WTC11 (cell line): ENCODE measurements at regions not wholly inside any gene's neighbourhood (a gene's known extent, or its start where the extent isn't known, plus 50 kb on each side); places are given as distances from the start of the nearest gene placed in this dataset.

ENCODE experiments used
- ATAC-seq: fragments of 200-7000 bp; cut with Tn5 transposase; 2 replicates; pipeline ENCODE4 v1.10.0; 2021; ENCODE audit warnings: mild to moderate bottlenecking, moderate library complexity
- CTCF ChIA-PET: fragments of 300-600 bp; sonication (Branson Sonifier 250); formaldehyde crosslinking; loops from one replicate; lab custom pipeline; 2021; ENCODE audit warnings: antibody characterized with exemption; lab: Charles Lee
- POLR2A ChIA-PET: fragments of 350-600 bp; sonication (Branson Sonifier 250); formaldehyde crosslinking; loops from one replicate; lab custom pipeline; 2021; ENCODE audit warnings: antibody characterized with exemption; lab: Charles Lee
- DNase-seq: peaks from one replicate; pipeline ENCODE4 v3.0.0; 2021; ENCODE audit warnings: low spot score
- H3K27ac Mint-ChIP-seq: 2 replicates; pipeline ENCODE4 v1.8.0; 2021; ENCODE audit warnings: mixed read lengths
- H3K27me3 Mint-ChIP-seq: 2 replicates; pipeline ENCODE4 v1.8.0; 2021; ENCODE audit warnings: low read depth, mild to moderate bottlenecking, moderate library complexity, mixed read lengths
- H3K36me3 Mint-ChIP-seq: 2 replicates; pipeline ENCODE4 v1.8.0; 2021; ENCODE audit warnings: mixed read lengths
- H3K4me1 Mint-ChIP-seq: 2 replicates; pipeline ENCODE4 v1.8.0; 2022; ENCODE audit warnings: mixed read lengths
- H3K4me3 Mint-ChIP-seq: 2 replicates; pipeline ENCODE4 v1.8.0; 2021; ENCODE audit warnings: mild to moderate bottlenecking, moderate library complexity, mixed read lengths
- H3K9me3 Mint-ChIP-seq: 2 replicates; pipeline ENCODE4 v1.8.0; 2021; ENCODE audit warnings: mixed read lengths
- ATF1 ChIP-seq: sonication (generic); formaldehyde crosslinking; IDR thresholded peaks from 2 replicates; pipeline ENCODE4 v1.8.1; 2023; ENCODE audit warnings: mild to moderate bottlenecking, moderate library complexity, missing genetic modification reagents
- CBFB ChIP-seq: sonication (generic); formaldehyde crosslinking; IDR thresholded peaks from 2 replicates; pipeline ENCODE4 v1.8.1; 2022; ENCODE audit warnings: mild to moderate bottlenecking, low read depth, missing genetic modification reagents
- CREB1 ChIP-seq: sonication (generic); formaldehyde crosslinking; IDR thresholded peaks from 2 replicates; pipeline ENCODE4 v1.8.0; 2023; ENCODE audit warnings: mild to moderate bottlenecking, missing genetic modification reagents
- CREM ChIP-seq: sonication (generic); formaldehyde crosslinking; IDR thresholded peaks from 2 replicates; pipeline ENCODE4 v1.8.1; 2022; ENCODE audit warnings: mild to moderate bottlenecking, missing genetic modification reagents, moderate library complexity
- ETV6 ChIP-seq: sonication (generic); formaldehyde crosslinking; IDR thresholded peaks from 2 replicates; pipeline ENCODE4 v1.8.1; 2022; ENCODE audit warnings: mild to moderate bottlenecking, missing genetic modification reagents
- GABPB1 ChIP-seq: sonication (generic); formaldehyde crosslinking; IDR thresholded peaks from 2 replicates; pipeline ENCODE4 v1.8.1; 2023; ENCODE audit warnings: mild to moderate bottlenecking, missing genetic modification reagents
- JAZF1 ChIP-seq: fragments of 250-450 bp; sonication (Bioruptor Pico); IDR thresholded peaks from 2 replicates; pipeline ENCODE4 v1.9.0; 2021; ENCODE audit warnings: moderate library complexity, mild to moderate bottlenecking, inconsistent platforms
- MXD4 ChIP-seq: fragments of 250-450 bp; sonication (Bioruptor Pico); IDR thresholded peaks from 2 replicates; pipeline ENCODE4 v1.8.0; 2021; ENCODE audit warnings: mild to moderate bottlenecking, moderate library complexity, borderline replicate concordance
- NR1H2 ChIP-seq: sonication (generic); formaldehyde crosslinking; IDR thresholded peaks from 2 replicates; pipeline ENCODE4 v1.9.0; 2021; ENCODE audit warnings: mild to moderate bottlenecking, moderate library complexity, missing genetic modification reagents
- OVOL2 ChIP-seq: fragments of 250-450 bp; sonication (Bioruptor Pico); IDR thresholded peaks from 2 replicates; pipeline ENCODE4 v1.9.0; 2021; ENCODE audit warnings: mild to moderate bottlenecking, borderline replicate concordance
- PRRX2 ChIP-seq: fragments of 250-450 bp; sonication (Bioruptor Pico); IDR thresholded peaks from 2 replicates; pipeline ENCODE4 v1.8.0; 2021; ENCODE audit warnings: mild to moderate bottlenecking
- TEAD1 ChIP-seq: sonication (generic); formaldehyde crosslinking; IDR thresholded peaks from 2 replicates; pipeline ENCODE4 v1.8.0; 2022; ENCODE audit warnings: mild to moderate bottlenecking, missing genetic modification reagents
- TEAD4 ChIP-seq: sonication (generic); formaldehyde crosslinking; IDR thresholded peaks from 2 replicates; pipeline ENCODE4 v1.8.0; 2022; ENCODE audit warnings: mild to moderate bottlenecking, missing genetic modification reagents
- TP53 ChIP-seq: sonication (generic); formaldehyde crosslinking; IDR thresholded peaks from 2 replicates; pipeline ENCODE4 v1.8.1; 2023; ENCODE audit warnings: mild to moderate bottlenecking, missing genetic modification reagents
- ZNF121 ChIP-seq: sonication (generic); formaldehyde crosslinking; IDR thresholded peaks from 2 replicates; pipeline ENCODE4 v1.8.0; 2023; ENCODE audit warnings: missing genetic modification reagents
- ZNF396 ChIP-seq: fragments of 250-450 bp; sonication (Bioruptor Pico); IDR thresholded peaks from 2 replicates; pipeline ENCODE4 v1.8.0; 2021; ENCODE audit warnings: mild to moderate bottlenecking, moderate library complexity, borderline replicate concordance
- TF ChIP-seq, protein P1 (sequence below): sonication (generic); formaldehyde crosslinking; conservative IDR thresholded peaks from 2 replicates; pipeline ENCODE4 v1.8.1; 2022; ENCODE audit warnings: mild to moderate bottlenecking, missing genetic modification reagents
- TF ChIP-seq, protein P2 (sequence below): sonication (generic); formaldehyde crosslinking; IDR thresholded peaks from 2 replicates; pipeline ENCODE4 v1.8.0; 2022; ENCODE audit warnings: mild to moderate bottlenecking, missing genetic modification reagents
- TF ChIP-seq, protein P3 (sequence below): fragments of 250-450 bp; sonication (Bioruptor Pico); conservative IDR thresholded peaks from 2 replicates; pipeline ENCODE4 v1.9.0; 2021; ENCODE audit warnings: mild to moderate bottlenecking
- TF ChIP-seq, protein P4 (sequence below): sonication (generic); formaldehyde crosslinking; IDR thresholded peaks from 2 replicates; pipeline ENCODE4 v1.8.0; 2023; ENCODE audit warnings: mild to moderate bottlenecking, missing genetic modification reagents
- TF ChIP-seq, protein P5 (sequence below): sonication (generic); formaldehyde crosslinking; IDR thresholded peaks from 2 replicates; pipeline ENCODE4 v1.8.1; 2022; ENCODE audit warnings: low read depth, missing genetic modification reagents, borderline replicate concordance
- TF ChIP-seq, protein P6 (sequence below): sonication (generic); formaldehyde crosslinking; IDR thresholded peaks from 2 replicates; pipeline ENCODE4 v1.8.0; 2022; ENCODE audit warnings: mild to moderate bottlenecking, missing genetic modification reagents
- TF ChIP-seq, protein P7 (sequence below): fragments of 250-450 bp; sonication (Bioruptor Pico); IDR thresholded peaks from 2 replicates; pipeline ENCODE4 v1.8.0; 2021; ENCODE audit warnings: mild to moderate bottlenecking

DNA sequence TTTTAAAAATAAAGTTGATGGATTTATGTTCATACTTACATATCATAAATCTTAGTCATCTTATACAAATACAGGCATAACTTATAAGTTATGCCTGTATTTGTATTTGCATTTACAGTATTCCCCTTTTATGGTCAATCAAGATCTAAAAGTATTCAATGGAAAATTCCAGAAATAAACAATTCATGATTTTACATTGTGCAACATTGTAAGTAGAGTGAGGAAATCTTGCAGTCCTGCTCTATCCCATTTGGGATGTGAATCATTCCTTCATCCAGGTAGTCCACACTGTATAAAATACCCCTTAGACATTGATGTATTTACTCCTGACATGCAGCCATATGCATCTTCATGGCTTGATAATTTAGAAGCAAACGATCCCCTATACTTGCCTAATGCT lies 795.3 kb downstream of the SLITRK1 start:
- Mint-ChIP-seq H3K9me3 (peaks cover 63% of the 10 kb centered on the region), H3K36me3 (peaks cover 31% of the 10 kb centered on the region), H3K27ac (no peak overlapping the region), H3K4me1 (no peaks in the 10 kb centered on the region), H3K4me3 (no peak overlapping the region), H3K27me3 (no peaks in the 10 kb centered on the region)
- ChIA-PET POLR2A (no interaction called here), CTCF (no interaction called here)
- TF ChIP-seq, protein P1, sequence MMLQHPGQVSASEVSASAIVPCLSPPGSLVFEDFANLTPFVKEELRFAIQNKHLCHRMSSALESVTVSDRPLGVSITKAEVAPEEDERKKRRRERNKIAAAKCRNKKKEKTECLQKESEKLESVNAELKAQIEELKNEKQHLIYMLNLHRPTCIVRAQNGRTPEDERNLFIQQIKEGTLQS (CRISPR knock-in tag): no peak
- TF ChIP-seq TEAD1 (CRISPR knock-in tag) (no peak), ATF1 (CRISPR knock-in tag) (no peak)
- TF ChIP-seq, protein P2, sequence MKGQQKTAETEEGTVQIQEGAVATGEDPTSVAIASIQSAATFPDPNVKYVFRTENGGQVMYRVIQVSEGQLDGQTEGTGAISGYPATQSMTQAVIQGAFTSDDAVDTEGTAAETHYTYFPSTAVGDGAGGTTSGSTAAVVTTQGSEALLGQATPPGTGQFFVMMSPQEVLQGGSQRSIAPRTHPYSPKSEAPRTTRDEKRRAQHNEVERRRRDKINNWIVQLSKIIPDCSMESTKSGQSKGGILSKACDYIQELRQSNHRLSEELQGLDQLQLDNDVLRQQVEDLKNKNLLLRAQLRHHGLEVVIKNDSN: no peak
- TF ChIP-seq, protein P3, sequence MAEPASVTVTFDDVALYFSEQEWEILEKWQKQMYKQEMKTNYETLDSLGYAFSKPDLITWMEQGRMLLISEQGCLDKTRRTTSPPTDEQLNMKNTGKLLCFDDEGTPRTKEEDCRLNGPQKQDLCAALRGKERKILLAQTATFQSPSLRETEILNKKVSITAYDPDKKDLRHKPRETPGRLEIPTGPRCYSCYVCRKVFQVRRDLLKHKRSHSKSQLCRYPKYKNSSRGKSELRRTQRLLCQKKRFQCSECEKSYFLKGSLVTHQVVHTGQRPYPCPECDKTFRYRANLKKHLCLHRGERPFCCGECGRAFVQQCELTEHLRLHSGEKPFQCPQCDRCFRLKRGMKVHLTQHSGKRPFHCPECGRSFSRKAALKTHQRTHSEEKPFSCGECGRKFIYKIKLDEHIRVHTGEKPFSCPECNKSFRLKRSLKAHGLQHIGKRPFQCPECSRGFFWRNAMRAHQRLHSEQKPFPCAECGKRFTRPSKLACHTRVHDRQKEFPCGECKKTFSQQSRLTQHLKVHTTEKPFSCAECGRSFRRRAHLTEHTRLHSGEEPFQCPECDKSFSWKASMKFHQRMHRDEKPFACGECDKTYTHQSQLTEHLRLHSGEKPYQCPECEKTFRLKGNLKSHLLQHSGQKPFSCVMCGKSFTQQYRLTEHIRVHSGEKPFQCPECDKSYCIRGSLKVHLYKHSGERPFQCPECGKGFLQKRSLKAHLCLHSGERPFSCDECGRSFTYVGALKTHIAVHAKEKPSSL (CRISPR knock-in tag): no peak
- ATAC-seq (no peak), DNase-seq (no peak)

DNA sequence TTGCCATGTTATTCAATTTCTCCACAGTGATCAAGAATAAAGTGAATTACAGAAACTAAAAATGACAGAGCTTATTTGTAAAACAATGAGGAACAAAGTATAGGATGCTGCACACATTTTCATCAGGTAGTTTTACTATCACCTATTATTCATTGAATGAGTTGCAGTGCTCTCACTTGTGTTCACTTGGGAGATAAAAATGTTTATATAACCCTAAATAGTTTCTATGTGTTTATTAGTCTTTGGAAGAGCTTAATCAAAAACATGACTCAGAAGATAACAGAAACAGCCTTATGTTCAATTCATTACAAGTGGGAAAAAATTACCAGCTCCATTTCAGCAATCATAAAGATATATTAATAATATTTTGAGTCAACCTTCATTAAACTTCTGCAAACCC lies 796.2 kb downstream of the SLITRK1 start:
- Mint-ChIP-seq H3K9me3 (peaks cover 61% of the 10 kb centered on the region), H3K4me1 (no peaks in the 10 kb centered on the region)
- no peak for TF ChIP-seq MXD4 (CRISPR knock-in tag)
- no peak for TF ChIP-seq ZNF121
- no peak for TF ChIP-seq OVOL2 (CRISPR knock-in tag)
- TF ChIP-seq CREB1 (CRISPR knock-in tag): no peak
- no peak for TF ChIP-seq CBFB
- no peak for TF ChIP-seq CREM
- TF ChIP-seq, all 79 proteins: peak for 0
- H3K4me3 Mint-ChIP-seq: no peak overlapping the region
- ChIA-PET CTCF (no interaction called here), POLR2A (interaction anchor here (0.8 kb wide), 1 partner anchor 35 kb away, joined by 3 read pairs; no protein-coding TSS in a partner anchor)
- no peaks in the 10 kb centered on the region for H3K27me3 Mint-ChIP-seq
- no peak for ATAC-seq
- H3K36me3 Mint-ChIP-seq: peaks cover 31% of the 10 kb centered on the region
- no peak for DNase-seq
- no peak overlapping the region for H3K27ac Mint-ChIP-seq

DNA sequence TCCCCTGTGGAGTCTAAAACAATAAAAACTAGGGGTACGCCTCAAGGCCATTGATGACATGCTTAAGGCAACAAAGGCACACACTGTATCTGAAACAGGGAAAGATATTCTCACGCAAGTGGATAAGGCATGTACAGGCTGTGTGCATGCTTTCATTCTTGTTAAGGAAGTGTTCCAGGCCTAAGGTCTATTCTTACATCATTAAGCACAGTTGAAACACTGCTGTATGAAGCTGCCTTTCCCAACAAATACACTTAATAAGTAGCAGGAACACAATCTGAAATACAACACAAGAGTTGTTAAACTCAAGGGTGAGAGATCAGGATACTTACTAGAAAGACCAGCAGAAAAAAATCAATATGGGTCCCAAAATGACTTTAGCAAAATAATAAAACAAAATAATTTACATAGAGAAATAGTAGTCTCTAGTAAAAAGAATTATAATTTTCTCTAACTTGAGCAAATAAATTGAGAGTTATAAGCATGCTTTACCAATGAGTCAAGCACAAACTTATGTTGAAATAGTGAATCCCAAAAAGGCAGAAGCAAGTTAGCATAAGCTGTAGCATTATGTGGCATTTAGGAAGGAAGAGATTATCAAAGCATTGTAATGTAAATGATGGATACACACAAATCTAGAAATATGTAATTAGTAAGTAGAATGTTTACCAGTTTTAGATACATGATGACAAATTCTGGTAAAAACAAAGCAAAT lies 796.9 kb downstream of the SLITRK1 start:
- ATAC-seq (no peak), DNase-seq (no peak)
- H3K4me3 Mint-ChIP-seq: no peak overlapping the region
- POLR2A ChIA-PET: interaction anchor here (0.8 kb wide), 1 partner anchor 36 kb away, joined by 3 read pairs; no protein-coding TSS in a partner anchor
- no peaks in the 10 kb centered on the region for H3K27me3 Mint-ChIP-seq
- H3K4me1 Mint-ChIP-seq: no peaks in the 10 kb centered on the region
- peaks cover 54% of the 10 kb centered on the region for H3K9me3 Mint-ChIP-seq
- H3K27ac Mint-ChIP-seq: no peak overlapping the region
- peaks cover 24% of the 10 kb centered on the region for H3K36me3 Mint-ChIP-seq
- CTCF ChIA-PET: no interaction called here
- TF ChIP-seq, protein P4, sequence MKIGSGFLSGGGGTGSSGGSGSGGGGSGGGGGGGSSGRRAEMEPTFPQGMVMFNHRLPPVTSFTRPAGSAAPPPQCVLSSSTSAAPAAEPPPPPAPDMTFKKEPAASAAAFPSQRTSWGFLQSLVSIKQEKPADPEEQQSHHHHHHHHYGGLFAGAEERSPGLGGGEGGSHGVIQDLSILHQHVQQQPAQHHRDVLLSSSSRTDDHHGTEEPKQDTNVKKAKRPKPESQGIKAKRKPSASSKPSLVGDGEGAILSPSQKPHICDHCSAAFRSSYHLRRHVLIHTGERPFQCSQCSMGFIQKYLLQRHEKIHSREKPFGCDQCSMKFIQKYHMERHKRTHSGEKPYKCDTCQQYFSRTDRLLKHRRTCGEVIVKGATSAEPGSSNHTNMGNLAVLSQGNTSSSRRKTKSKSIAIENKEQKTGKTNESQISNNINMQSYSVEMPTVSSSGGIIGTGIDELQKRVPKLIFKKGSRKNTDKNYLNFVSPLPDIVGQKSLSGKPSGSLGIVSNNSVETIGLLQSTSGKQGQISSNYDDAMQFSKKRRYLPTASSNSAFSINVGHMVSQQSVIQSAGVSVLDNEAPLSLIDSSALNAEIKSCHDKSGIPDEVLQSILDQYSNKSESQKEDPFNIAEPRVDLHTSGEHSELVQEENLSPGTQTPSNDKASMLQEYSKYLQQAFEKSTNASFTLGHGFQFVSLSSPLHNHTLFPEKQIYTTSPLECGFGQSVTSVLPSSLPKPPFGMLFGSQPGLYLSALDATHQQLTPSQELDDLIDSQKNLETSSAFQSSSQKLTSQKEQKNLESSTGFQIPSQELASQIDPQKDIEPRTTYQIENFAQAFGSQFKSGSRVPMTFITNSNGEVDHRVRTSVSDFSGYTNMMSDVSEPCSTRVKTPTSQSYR (CRISPR knock-in tag): no peak
- TF ChIP-seq, protein P5, sequence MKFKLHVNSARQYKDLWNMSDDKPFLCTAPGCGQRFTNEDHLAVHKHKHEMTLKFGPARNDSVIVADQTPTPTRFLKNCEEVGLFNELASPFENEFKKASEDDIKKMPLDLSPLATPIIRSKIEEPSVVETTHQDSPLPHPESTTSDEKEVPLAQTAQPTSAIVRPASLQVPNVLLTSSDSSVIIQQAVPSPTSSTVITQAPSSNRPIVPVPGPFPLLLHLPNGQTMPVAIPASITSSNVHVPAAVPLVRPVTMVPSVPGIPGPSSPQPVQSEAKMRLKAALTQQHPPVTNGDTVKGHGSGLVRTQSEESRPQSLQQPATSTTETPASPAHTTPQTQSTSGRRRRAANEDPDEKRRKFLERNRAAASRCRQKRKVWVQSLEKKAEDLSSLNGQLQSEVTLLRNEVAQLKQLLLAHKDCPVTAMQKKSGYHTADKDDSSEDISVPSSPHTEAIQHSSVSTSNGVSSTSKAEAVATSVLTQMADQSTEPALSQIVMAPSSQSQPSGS (CRISPR knock-in tag): no peak
- TF ChIP-seq TP53 (CRISPR knock-in tag) (no peak), PRRX2 (CRISPR knock-in tag) (no peak), CBFB (no peak), TEAD4 (CRISPR knock-in tag) (no peak), NR1H2 (CRISPR knock-in tag) (no peak), GABPB1 (CRISPR knock-in tag) (no peak), JAZF1 (no peak), ZNF396 (no peak), ETV6 (CRISPR knock-in tag) (no peak)
- TF ChIP-seq, protein P6, sequence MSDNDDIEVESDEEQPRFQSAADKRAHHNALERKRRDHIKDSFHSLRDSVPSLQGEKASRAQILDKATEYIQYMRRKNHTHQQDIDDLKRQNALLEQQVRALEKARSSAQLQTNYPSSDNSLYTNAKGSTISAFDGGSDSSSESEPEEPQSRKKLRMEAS (CRISPR knock-in tag): no peak
- TF ChIP-seq, protein P7, sequence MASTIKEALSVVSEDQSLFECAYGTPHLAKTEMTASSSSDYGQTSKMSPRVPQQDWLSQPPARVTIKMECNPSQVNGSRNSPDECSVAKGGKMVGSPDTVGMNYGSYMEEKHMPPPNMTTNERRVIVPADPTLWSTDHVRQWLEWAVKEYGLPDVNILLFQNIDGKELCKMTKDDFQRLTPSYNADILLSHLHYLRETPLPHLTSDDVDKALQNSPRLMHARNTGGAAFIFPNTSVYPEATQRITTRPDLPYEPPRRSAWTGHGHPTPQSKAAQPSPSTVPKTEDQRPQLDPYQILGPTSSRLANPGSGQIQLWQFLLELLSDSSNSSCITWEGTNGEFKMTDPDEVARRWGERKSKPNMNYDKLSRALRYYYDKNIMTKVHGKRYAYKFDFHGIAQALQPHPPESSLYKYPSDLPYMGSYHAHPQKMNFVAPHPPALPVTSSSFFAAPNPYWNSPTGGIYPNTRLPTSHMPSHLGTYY (CRISPR knock-in tag): no peak
